ENCODE measurements at regions not wholly inside any gene's neighbourhood (a gene's known extent, or its start where the extent isn't known, plus 50 kb on each side); places are given as distances from the start of the nearest gene placed in this dataset.

GRCh38 chr2:16318474-16319195, 347.0 kb downstream of the CYRIA start:
- Histone ChIP-seq H3K4me2 (ENCODE audit: insufficient read depth in 1 of 2, low read depth in 2 of 2, low read length in 2 of 2) (no peak overlapping the region), H4K5ac (ENCODE audit: insufficient read length, low read depth, low read length) (no peak overlapping the region), H2BK120ac (replicated peaks; ENCODE audit: low read depth, low read length) (no peak overlapping the region), H3K27me3 (replicated peaks in 1 of 4; ENCODE audit: control insufficient read depth in 3 of 4, extremely low read depth in 1 of 4, insufficient read depth in 3 of 4, low read length in 3 of 4) (no peaks in the 10 kb centered on the region), H4K8ac (ENCODE audit: extremely low read depth, insufficient read depth, low read length) (no peak overlapping the region), H2BK20ac (ENCODE audit: low read length) (0 out of 2 replicates have a peak overlapping the region, but pooled peaks have one; percentile 3), H2BK12ac (ENCODE audit: low read depth, low read length) (peak overlapping the region; percentile 43; the same call in 1 of the 2 replicates), H3K36me3 (ENCODE audit: control insufficient read depth in 2 of 4, insufficient read depth in 4 of 4, low read length in 3 of 4) (no peaks in the 10 kb centered on the region), H3K9ac (replicated peaks in 1 of 4; ENCODE audit: extremely low read depth in 1 of 4, low read depth in 3 of 4, low read length in 3 of 4) (no peak overlapping the region), H3K79me1 (ENCODE audit: low read depth, low read length) (no peaks in the 10 kb centered on the region), H3K23ac (ENCODE audit: insufficient read length) (no peak overlapping the region), H3K18ac (ENCODE audit: extremely low read depth, low read length) (peak overlapping the region; percentile 79), H4K91ac (replicated peaks; ENCODE audit: insufficient read length, low read length) (no peak overlapping the region), H3K79me2 (ENCODE audit: control insufficient read depth in 1 of 2, insufficient read depth in 2 of 2, low read length in 2 of 2) (no peaks in the 10 kb centered on the region), H3K27ac (ENCODE audit: low read depth, low read length) (no peak overlapping the region), H3K4ac (replicated peaks; ENCODE audit: insufficient read length, low read depth, low read length) (no peak overlapping the region), H3K56ac (replicated peaks; ENCODE audit: insufficient read length, low read depth, low read length) (no peak overlapping the region), H2BK15ac (ENCODE audit: low read length) (peak overlapping the region; percentile 77; the same call in 1 of the 2 replicates), H3K23me2 (ENCODE audit: low read depth, low read length) (no peaks in the 10 kb centered on the region), H2AFZ (ENCODE audit: low read length) (peak overlapping the region; percentile 71; the same call in 1 of the 2 replicates), H3K4me1 (replicated peaks in 1 of 4; ENCODE audit: control insufficient read depth in 3 of 4, insufficient read depth in 4 of 4, low read length in 3 of 4) (peaks cover 0 to 4% (median 2%) of the 10 kb centered on the region in 4 experiments; a peak in 4 of 7 replicates), H3K9me3 (ENCODE audit: insufficient read depth in 2 of 2, low read depth in 1 of 2, low read length in 1 of 2) (no peaks in the 10 kb centered on the region), H2BK5ac (ENCODE audit: low read depth, low read length) (peak overlapping the region; percentile 46; the same call in 1 of the 2 replicates), H2AK5ac (ENCODE audit: low read depth, low read length) (peak overlapping the region; percentile 14; the same call in 1 of the 2 replicates), H3K14ac (ENCODE audit: insufficient read length) (no peak overlapping the region), H3K4me3 (ENCODE audit: extremely low read depth in 1 of 4, insufficient read depth in 2 of 4, low read depth in 3 of 4, low read length in 4 of 4) (no peak overlapping the region), H4K20me1 (replicated peaks in 1 of 2; ENCODE audit: control insufficient read depth in 1 of 2, insufficient read depth in 2 of 2, low read length in 2 of 2) (no peaks in the 10 kb centered on the region)
- 85% methylated on average over 4 of the region's 4 CpGs; no CpG with 5 or more reads in 1 of the 2 experiments for WGBS, 2 experiments (ENCODE audit: extremely low coverage in 1 of 2, insufficient coverage in 1 of 2, insufficient read length in 1 of 2, insufficient replicate concordance in 2 of 2, low coverage in 1 of 2, low lambda C conversion rate in 2 of 2, missing lambda C conversion rate in 1 of 2)
- DNase-seq (ENCODE audit: low read depth in 1 of 2, low spot score in 2 of 2) (no peak), FAIRE-seq (no peak)
- ChIA-PET CTCF (ENCODE audit: partially characterized antibody) (interaction anchor here (0.6 to 1.3 kb wide), 10 partner anchors 8 to 545 kb away, joined by 3 to 6 read pairs (median 3); partner anchors contain the start of gene MYCN), POLR2A (ENCODE audit: partially characterized antibody) (no interaction called here)
- TF ChIP-seq USF2 (IDR thresholded peaks at IDR 0.05; ENCODE audit: low read length) (no peak), TBP (IDR thresholded peaks at IDR 0.05; ENCODE audit: low read depth, low read length) (no peak), SAP30 (IDR thresholded peaks at IDR 0.05; ENCODE audit: insufficient read depth, insufficient replicate concordance, low read length) (no peak), JUND (IDR thresholded peaks at IDR 0.05; ENCODE audit: low read length) (0 out of 2 replicates have a peak, but pooled peaks have one; percentile 48), RXRA (IDR thresholded peaks at IDR 0.05; ENCODE audit: insufficient read depth, low read depth, low read length) (no peak)

All from H1 (cell line).